GM06990 (cell line): ENCODE measurements at regions not wholly inside any gene's neighbourhood (a gene's known extent, or its start where the extent isn't known, plus 50 kb on each side); places are given as distances from the start of the nearest gene placed in this dataset.

Experiments used
- DNase-seq: peaks from one replicate; pipeline ENCODE4 v3.0.0-alpha.2; 2011; ENCODE audit not compliant: insufficient read length; ENCODE audit errors: extremely low read depth
- H3K27me3 ChIP-seq: replicated peaks from 2 replicates; pipeline ENCODE4 v1.6.0; 2011; ENCODE audit warnings: low read length; ENCODE audit not compliant: control insufficient read depth, insufficient read depth
- H3K36me3 ChIP-seq: 2 replicates; pipeline ENCODE4 v1.5.1; 2011; ENCODE audit warnings: low read length; ENCODE audit not compliant: control insufficient read depth, insufficient read depth
- H3K4me3 ChIP-seq: replicated peaks from 2 replicates; pipeline ENCODE4 v1.5.1; 2011; ENCODE audit warnings: low read depth, mild to moderate bottlenecking, control low read depth, low read length
- CTCF ChIP-seq: IDR thresholded peaks from 2 replicates; pipeline ENCODE4 v1.5.1; 2011; ENCODE audit warnings: low read length, control low read depth, mild to moderate bottlenecking, inconsistent platforms; ENCODE audit not compliant: insufficient read depth, poor library complexity, severe bottlenecking

- Histone ChIP-seq H3K36me3 (no peaks in the 10 kb centered on the region), H3K27me3 (no peaks in the 10 kb centered on the region), H3K4me3 (no peak overlapping the region)
- TF ChIP-seq CTCF = no peak
- no peak for DNase-seq
These were observed 52.2 kb upstream of the TRHDE start for GRCh38 chr12:72219937-72220336.
